Ishikawa (cell line): ENCODE measurements at regions not wholly inside any gene's neighbourhood (a gene's known extent, or its start where the extent isn't known, plus 50 kb on each side); places are given as distances from the start of the nearest gene placed in this dataset.

Experiments used
- CREB1 ChIP-seq: IDR thresholded peaks from 2 replicates; pipeline ENCODE4 v1.6.1; 2012; ENCODE audit warnings: low read depth
- EP300 ChIP-seq: IDR thresholded peaks from 2 replicates; pipeline ENCODE4 v1.6.1; 2012; ENCODE audit warnings: borderline replicate concordance
- FOXM1 ChIP-seq: IDR thresholded peaks from 2 replicates; pipeline ENCODE4 v1.6.1; 2012; ENCODE audit warnings: low read depth, borderline replicate concordance
- TCF12 ChIP-seq: IDR thresholded peaks from 2 replicates; pipeline ENCODE4 v1.6.1; 2012; ENCODE audit warnings: low read depth
- TEAD4 ChIP-seq: IDR thresholded peaks from 2 replicates; pipeline ENCODE4 v1.6.1; 2012
- TF ChIP-seq, protein P1 (sequence below): IDR thresholded peaks from 2 replicates; pipeline ENCODE4 v1.6.1; 2012
- TF ChIP-seq, protein P2 (sequence below): IDR thresholded peaks from 2 replicates; pipeline ENCODE4 v1.6.1; 2012; ENCODE audit warnings: low read depth, mild to moderate bottlenecking

DNA sequence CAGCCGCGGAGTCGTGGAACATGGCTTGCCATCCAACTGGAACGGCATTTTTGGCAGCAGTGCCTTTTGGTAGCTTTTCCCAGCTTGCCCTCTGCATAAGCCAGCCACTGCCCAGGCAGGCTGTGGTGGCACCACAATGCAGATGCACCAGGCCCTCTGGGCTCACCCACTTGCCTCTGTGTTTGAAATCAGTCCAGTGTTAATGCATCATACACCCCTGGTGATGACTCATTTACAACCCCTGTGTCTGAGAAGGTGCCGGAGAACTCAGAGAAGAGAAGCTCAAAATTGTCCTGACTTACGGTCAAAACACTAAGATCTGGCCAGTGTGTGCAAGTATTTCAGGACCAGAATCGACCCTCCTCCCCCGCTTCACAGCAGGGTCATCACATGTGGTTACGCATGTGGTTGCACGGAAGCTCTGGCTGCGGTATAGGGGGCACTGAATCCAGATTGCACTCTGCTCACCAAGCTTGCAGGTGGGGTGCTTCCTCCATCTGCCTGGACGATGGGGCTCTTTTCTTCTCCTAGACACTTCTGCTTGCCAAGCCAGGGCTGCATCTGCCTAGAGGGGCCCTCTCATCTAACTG lies 66.5 kb upstream of the SMIM15 start:
- TF ChIP-seq, protein P1, sequence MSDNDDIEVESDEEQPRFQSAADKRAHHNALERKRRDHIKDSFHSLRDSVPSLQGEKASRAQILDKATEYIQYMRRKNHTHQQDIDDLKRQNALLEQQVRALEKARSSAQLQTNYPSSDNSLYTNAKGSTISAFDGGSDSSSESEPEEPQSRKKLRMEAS: no peak; the same call in 1 of the 2 replicates
- TF ChIP-seq, protein P2, sequence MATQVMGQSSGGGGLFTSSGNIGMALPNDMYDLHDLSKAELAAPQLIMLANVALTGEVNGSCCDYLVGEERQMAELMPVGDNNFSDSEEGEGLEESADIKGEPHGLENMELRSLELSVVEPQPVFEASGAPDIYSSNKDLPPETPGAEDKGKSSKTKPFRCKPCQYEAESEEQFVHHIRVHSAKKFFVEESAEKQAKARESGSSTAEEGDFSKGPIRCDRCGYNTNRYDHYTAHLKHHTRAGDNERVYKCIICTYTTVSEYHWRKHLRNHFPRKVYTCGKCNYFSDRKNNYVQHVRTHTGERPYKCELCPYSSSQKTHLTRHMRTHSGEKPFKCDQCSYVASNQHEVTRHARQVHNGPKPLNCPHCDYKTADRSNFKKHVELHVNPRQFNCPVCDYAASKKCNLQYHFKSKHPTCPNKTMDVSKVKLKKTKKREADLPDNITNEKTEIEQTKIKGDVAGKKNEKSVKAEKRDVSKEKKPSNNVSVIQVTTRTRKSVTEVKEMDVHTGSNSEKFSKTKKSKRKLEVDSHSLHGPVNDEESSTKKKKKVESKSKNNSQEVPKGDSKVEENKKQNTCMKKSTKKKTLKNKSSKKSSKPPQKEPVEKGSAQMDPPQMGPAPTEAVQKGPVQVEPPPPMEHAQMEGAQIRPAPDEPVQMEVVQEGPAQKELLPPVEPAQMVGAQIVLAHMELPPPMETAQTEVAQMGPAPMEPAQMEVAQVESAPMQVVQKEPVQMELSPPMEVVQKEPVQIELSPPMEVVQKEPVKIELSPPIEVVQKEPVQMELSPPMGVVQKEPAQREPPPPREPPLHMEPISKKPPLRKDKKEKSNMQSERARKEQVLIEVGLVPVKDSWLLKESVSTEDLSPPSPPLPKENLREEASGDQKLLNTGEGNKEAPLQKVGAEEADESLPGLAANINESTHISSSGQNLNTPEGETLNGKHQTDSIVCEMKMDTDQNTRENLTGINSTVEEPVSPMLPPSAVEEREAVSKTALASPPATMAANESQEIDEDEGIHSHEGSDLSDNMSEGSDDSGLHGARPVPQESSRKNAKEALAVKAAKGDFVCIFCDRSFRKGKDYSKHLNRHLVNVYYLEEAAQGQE: no peak
- TF ChIP-seq CREB1: no peak
- TF ChIP-seq TCF12: peak; percentile 19; the same call in 1 of the 2 replicates
- peak; percentile 17; the same call in 1 of the 2 replicates for TF ChIP-seq EP300
- no peak for TF ChIP-seq FOXM1
- peak; percentile 58 for TF ChIP-seq TEAD4
